Neutrophil (primary cell): ENCODE measurements at regions not wholly inside any gene's neighbourhood (a gene's known extent, or its start where the extent isn't known, plus 50 kb on each side); places are given as distances from the start of the nearest gene placed in this dataset.

ENCODE experiments used
- H3K27ac ChIP-seq: fragments of 200-600 bp; sonication (generic); 2 replicates; pipeline ENCODE4 v1.5.1; 2016; ENCODE audit warnings: mild to moderate bottlenecking, moderate library complexity
- H3K27me3 ChIP-seq: fragments of 200-600 bp; sonication (generic); 2 replicates; pipeline ENCODE4 v1.6.0; 2016; ENCODE audit warnings: mild to moderate bottlenecking
- H3K36me3 ChIP-seq: fragments of 200-600 bp; sonication (generic); 2 replicates; pipeline ENCODE4 v1.5.1; 2017
- H3K4me1 ChIP-seq, 2 experiments: fragments of 200-600 bp in 1 of 2; sonication (generic) in 1 of 2; 1 replicate in 1 of 2; 2 replicates in 1 of 2; pipeline versions ENCODE4 v1.5.1 to v1.6.1; 2013 to 2016; ENCODE audit warnings: low read depth in 1 of 2, low read length in 1 of 2, mild to moderate bottlenecking in 1 of 2, moderate library complexity in 1 of 2; ENCODE audit not compliant: control insufficient read depth in 1 of 2, insufficient read depth in 1 of 2
- H3K4me3 ChIP-seq, 2 experiments: fragments of 200-600 bp in 1 of 2; sonication (generic) in 1 of 2; 1 replicate in 1 of 2; 2 replicates in 1 of 2; pipeline ENCODE4 v1.5.1; 2013 to 2016; ENCODE audit warnings: low read depth in 1 of 2, low read length in 1 of 2, mild to moderate bottlenecking in 1 of 2, moderate library complexity in 1 of 2
- H3K9me3 ChIP-seq: fragments of 200-600 bp; sonication (generic); 2 replicates; pipeline ENCODE4 v1.5.1; 2016
- TF ChIP-seq, protein P1 (sequence below): fragments of 200-600 bp; sonication (generic); IDR thresholded peaks from 2 replicates; pipeline ENCODE4 v1.5.1; 2016; ENCODE audit warnings: antibody characterized with exemption

DNA sequence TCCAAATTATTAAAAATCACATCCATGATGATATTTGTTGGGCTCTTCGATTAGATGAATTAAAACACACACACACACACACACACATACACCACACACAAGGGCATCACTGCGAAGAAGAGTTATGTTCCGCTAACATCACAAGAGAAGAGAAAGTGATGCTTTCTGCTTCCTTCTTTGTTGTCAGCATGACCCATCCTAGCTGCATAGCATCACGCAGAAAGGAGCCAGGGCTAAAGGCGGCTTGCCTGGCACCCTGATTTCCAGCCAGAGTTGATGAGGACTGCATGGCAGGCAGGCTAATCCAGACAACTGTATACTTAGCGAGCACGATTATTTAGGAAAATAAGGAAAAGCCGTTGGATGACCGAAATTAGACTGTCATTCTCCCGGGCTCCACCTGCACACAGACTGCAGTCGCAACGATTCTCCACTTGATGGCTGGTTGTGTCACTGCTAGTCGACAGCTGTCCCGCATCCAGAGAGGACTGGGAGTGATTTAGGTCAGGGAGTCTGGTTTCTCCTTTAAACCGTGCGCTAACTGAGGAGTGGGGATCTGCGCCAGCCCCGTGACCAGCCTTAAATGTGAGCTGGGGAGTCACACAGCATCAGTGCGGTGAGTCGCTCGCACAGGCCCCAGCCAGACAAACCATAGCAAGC, 70.6 kb upstream of the SOX4 start:
- no peaks in the 10 kb centered on the region for H3K36me3 ChIP-seq
- no peak overlapping the region for H3K27ac ChIP-seq
- no peaks in the 10 kb centered on the region for H3K9me3 ChIP-seq
- no peaks in the 10 kb centered on the region for H3K27me3 ChIP-seq
- TF ChIP-seq, protein P1, sequence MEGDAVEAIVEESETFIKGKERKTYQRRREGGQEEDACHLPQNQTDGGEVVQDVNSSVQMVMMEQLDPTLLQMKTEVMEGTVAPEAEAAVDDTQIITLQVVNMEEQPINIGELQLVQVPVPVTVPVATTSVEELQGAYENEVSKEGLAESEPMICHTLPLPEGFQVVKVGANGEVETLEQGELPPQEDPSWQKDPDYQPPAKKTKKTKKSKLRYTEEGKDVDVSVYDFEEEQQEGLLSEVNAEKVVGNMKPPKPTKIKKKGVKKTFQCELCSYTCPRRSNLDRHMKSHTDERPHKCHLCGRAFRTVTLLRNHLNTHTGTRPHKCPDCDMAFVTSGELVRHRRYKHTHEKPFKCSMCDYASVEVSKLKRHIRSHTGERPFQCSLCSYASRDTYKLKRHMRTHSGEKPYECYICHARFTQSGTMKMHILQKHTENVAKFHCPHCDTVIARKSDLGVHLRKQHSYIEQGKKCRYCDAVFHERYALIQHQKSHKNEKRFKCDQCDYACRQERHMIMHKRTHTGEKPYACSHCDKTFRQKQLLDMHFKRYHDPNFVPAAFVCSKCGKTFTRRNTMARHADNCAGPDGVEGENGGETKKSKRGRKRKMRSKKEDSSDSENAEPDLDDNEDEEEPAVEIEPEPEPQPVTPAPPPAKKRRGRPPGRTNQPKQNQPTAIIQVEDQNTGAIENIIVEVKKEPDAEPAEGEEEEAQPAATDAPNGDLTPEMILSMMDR, result no peak
- H3K4me3 ChIP-seq, result no peak overlapping the region
- H3K4me1 ChIP-seq, result no peaks in the 10 kb centered on the region

DNA sequence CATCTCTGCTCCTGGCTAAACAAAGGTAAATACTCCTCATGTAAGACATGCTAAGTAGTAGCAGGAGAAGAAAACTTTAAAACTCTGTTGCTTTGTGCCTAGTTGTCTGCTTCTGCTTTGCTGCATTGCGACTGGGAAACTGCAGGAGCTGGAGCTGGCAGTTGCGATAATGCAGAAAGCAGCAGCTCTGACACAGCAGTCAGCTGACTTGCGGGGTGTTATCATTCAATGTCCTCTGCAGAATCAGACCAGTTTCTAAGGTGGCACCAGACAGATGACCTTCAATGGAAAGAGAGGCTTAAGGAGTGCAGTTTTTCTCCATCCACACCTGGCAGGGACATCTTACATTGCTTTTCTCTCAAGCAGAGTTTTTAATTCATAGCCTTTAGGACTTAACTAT, 69.9 kb upstream of the SOX4 start:
- TF ChIP-seq, protein P1, result no peak
- H3K4me3 ChIP-seq, result no peak overlapping the region
- H3K9me3 ChIP-seq, result no peaks in the 10 kb centered on the region
- no peaks in the 10 kb centered on the region for H3K27me3 ChIP-seq
- no peaks in the 10 kb centered on the region for H3K36me3 ChIP-seq
- no peak overlapping the region for H3K27ac ChIP-seq
- H3K4me1 ChIP-seq, result no peaks in the 10 kb centered on the region

GRCh38 chr6:21524201-21524600, 69.3 kb upstream of the SOX4 start:
- Histone ChIP-seq H3K4me1 (no peaks in the 10 kb centered on the region), H3K27ac (no peak overlapping the region), H3K9me3 (no peaks in the 10 kb centered on the region), H3K36me3 (no peaks in the 10 kb centered on the region), H3K27me3 (no peaks in the 10 kb centered on the region), H3K4me3 (no peak overlapping the region)
- TF ChIP-seq, protein P1, result no peak

DNA sequence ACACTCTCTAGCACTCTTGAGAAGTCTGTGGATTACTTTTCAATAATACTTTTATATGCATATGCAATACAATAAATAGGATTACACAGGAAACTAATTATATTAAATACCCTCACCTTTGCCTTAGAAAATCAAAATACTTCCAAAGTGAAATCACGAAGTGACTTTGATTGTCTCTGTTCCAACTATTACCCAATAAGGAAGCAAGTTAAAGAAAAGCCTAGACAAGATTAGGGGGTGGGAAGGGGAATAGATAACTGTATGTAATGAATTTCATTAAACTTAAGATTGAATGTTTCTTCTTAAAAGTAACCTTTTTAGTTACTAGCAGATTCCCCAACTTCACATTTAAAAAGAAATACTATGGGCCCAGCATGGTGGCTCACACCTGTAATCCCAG, 66.6 kb upstream of the SOX4 start:
- TF ChIP-seq, protein P1, result no peak
- H3K4me1 ChIP-seq, result no peaks in the 10 kb centered on the region
- H3K27me3 ChIP-seq, result no peaks in the 10 kb centered on the region
- H3K9me3 ChIP-seq, result no peaks in the 10 kb centered on the region
- no peaks in the 10 kb centered on the region for H3K36me3 ChIP-seq
- no peak overlapping the region for H3K4me3 ChIP-seq
- no peak overlapping the region for H3K27ac ChIP-seq

- H3K27ac ChIP-seq, result no peak overlapping the region
- no peaks in the 10 kb centered on the region for H3K27me3 ChIP-seq
- H3K9me3 ChIP-seq, result no peaks in the 10 kb centered on the region
- H3K36me3 ChIP-seq, result no peaks in the 10 kb centered on the region
- H3K4me3 ChIP-seq, result no peak overlapping the region
- TF ChIP-seq, protein P1, result no peak
- H3K4me1 ChIP-seq, result no peaks in the 10 kb centered on the region
These were observed 65.8 kb upstream of the SOX4 start for GRCh38 chr6:21527731-21528130.

GRCh38 chr6:21529431-21529830, 64.1 kb upstream of the SOX4 start:
- TF ChIP-seq, protein P1, result no peak
- H3K4me1 ChIP-seq, result no peaks in the 10 kb centered on the region
- H3K27ac ChIP-seq, result no peak overlapping the region
- H3K4me3 ChIP-seq, result no peak overlapping the region
- H3K36me3 ChIP-seq, result no peaks in the 10 kb centered on the region
- no peaks in the 10 kb centered on the region for H3K9me3 ChIP-seq
- no peaks in the 10 kb centered on the region for H3K27me3 ChIP-seq
